ENCODE measurements at regions not wholly inside any gene's neighbourhood (a gene's known extent, or its start where the extent isn't known, plus 50 kb on each side); places are given as distances from the start of the nearest gene placed in this dataset.
A peak's percentile ranks its signal among the peaks of the same experiment; 100 is the strongest.

GRCh38 chr5:164600274-164600673 lies 1094.9 kb downstream of the MAT2B start:
- no peak for DNase-seq (ENCODE audit: low spot score)

- no peak for DNase-seq (ENCODE audit: low spot score)
Measured at GRCh38 chr5:164600929-164601535, 1095.6 kb downstream of the MAT2B start.

GRCh38 chr5:164608507-164608906 lies 1103.1 kb downstream of the MAT2B start:
- no peak for DNase-seq (ENCODE audit: low spot score)

- no peak for DNase-seq (ENCODE audit: low spot score)
Measured at GRCh38 chr5:164610374-164610773, 1105.0 kb downstream of the MAT2B start.

GRCh38 chr5:164614707-164615106 lies 1109.3 kb downstream of the MAT2B start:
- DNase-seq (ENCODE audit: low spot score) = no peak

GRCh38 chr5:164617290-164617689 lies 1111.9 kb downstream of the MAT2B start:
- no peak for DNase-seq (ENCODE audit: low spot score)

- no peak for DNase-seq (ENCODE audit: low spot score)
Measured at GRCh38 chr5:164627021-164627420, 1121.6 kb downstream of the MAT2B start.

- DNase-seq (ENCODE audit: low spot score) = no peak
Measured at GRCh38 chr5:164636456-164636855, 1131.0 kb downstream of the MAT2B start.

GRCh38 chr5:164637931-164638521 lies 1132.6 kb downstream of the MAT2B start:
- DNase-seq (ENCODE audit: low spot score) = no peak

GRCh38 chr5:164649266-164649665 lies 1143.8 kb downstream of the MAT2B start:
- DNase-seq (ENCODE audit: low spot score) = no peak

- no peak for DNase-seq (ENCODE audit: low spot score)
Measured at GRCh38 chr5:164650427-164650826, 1145.0 kb downstream of the MAT2B start.

GRCh38 chr5:164651546-164652275 lies 1146.3 kb downstream of the MAT2B start:
- DNase-seq (ENCODE audit: low spot score) = no peak

- DNase-seq (ENCODE audit: low spot score) = no peak
Measured at GRCh38 chr5:164652276-164652660, 1146.8 kb downstream of the MAT2B start.

- DNase-seq (ENCODE audit: low spot score) = no peak
Measured at GRCh38 chr5:164663198-164663989, 1158.0 kb downstream of the MAT2B start.

- no peak for DNase-seq (ENCODE audit: low spot score)
Measured at GRCh38 chr5:164671640-164672039, 1166.2 kb downstream of the MAT2B start.

- no peak for DNase-seq (ENCODE audit: low spot score)
Measured at GRCh38 chr5:164672205-164672604, 1166.8 kb downstream of the MAT2B start.

- DNase-seq (ENCODE audit: low spot score) = peak; percentile 3
Measured at GRCh38 chr5:164672931-164673694, 1167.7 kb downstream of the MAT2B start.

- no peak for DNase-seq (ENCODE audit: low spot score)
Measured at GRCh38 chr5:164679461-164679860, 1174.0 kb downstream of the MAT2B start.

GRCh38 chr5:164680216-164680615 lies 1174.8 kb downstream of the MAT2B start:
- DNase-seq (ENCODE audit: low spot score) = no peak

- no peak for DNase-seq (ENCODE audit: low spot score)
Measured at GRCh38 chr5:164680812-164681520, 1175.5 kb downstream of the MAT2B start.

- no peak for DNase-seq (ENCODE audit: low spot score)
Measured at GRCh38 chr5:164687391-164687790, 1182.0 kb downstream of the MAT2B start.

Measured in GM03348 (cell line).